Fibroblast of villous mesenchyme (primary cell): ENCODE measurements at regions not wholly inside any gene's neighbourhood (a gene's known extent, or its start where the extent isn't known, plus 50 kb on each side); places are given as distances from the start of the nearest gene placed in this dataset.

ENCODE experiments used
- DNase-seq: peaks from one replicate; pipeline ENCODE4 v3.0.0-alpha.2; 2010; ENCODE audit warnings: low read depth
- H3K4me3 ChIP-seq: 2 replicates; pipeline ENCODE4 v1.5.1; 2011; ENCODE audit warnings: low read depth, mild to moderate bottlenecking, low read length
- TF ChIP-seq, protein P1 (sequence below): IDR thresholded peaks from 2 replicates; pipeline ENCODE4 v1.5.1; 2012; ENCODE audit warnings: low read depth, mild to moderate bottlenecking, low read length; ENCODE audit not compliant: insufficient read depth

DNA sequence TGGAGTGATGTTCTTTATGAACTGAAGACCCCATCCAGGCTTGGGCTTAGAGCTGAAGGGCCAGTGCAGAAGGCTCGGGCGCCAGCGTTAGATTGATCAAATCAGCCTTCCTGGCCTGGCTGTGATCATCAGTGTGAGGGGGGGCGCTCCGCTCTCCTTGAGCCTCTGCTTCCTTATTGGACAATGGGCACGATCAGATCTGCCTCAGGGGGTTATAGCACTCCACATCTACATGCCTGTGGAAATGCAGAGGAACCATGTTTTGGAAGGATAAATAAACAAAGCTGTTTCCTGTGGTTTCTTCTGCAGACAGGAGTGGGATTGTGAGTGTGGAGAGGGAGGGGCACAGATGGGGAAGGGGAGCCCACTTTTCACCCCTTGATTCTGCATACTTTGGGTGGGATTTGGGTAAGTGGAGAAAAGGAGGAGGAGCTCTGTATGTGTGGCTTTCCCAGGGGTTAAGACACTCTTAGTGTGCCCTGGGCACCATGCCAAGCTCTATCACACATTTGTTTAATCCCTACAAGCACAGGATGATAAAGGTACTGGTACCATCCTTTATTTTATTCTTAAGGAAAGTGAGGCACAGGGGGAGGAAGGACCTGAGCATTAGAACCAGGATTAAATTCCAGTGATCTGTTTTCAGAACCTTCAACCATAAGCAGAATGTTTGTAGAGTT is 150.5 kb downstream of the EN1 start:
- no peak for DNase-seq
- TF ChIP-seq, protein P1, sequence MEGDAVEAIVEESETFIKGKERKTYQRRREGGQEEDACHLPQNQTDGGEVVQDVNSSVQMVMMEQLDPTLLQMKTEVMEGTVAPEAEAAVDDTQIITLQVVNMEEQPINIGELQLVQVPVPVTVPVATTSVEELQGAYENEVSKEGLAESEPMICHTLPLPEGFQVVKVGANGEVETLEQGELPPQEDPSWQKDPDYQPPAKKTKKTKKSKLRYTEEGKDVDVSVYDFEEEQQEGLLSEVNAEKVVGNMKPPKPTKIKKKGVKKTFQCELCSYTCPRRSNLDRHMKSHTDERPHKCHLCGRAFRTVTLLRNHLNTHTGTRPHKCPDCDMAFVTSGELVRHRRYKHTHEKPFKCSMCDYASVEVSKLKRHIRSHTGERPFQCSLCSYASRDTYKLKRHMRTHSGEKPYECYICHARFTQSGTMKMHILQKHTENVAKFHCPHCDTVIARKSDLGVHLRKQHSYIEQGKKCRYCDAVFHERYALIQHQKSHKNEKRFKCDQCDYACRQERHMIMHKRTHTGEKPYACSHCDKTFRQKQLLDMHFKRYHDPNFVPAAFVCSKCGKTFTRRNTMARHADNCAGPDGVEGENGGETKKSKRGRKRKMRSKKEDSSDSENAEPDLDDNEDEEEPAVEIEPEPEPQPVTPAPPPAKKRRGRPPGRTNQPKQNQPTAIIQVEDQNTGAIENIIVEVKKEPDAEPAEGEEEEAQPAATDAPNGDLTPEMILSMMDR: no peak
- H3K4me3 ChIP-seq: no peak overlapping the region

DNA sequence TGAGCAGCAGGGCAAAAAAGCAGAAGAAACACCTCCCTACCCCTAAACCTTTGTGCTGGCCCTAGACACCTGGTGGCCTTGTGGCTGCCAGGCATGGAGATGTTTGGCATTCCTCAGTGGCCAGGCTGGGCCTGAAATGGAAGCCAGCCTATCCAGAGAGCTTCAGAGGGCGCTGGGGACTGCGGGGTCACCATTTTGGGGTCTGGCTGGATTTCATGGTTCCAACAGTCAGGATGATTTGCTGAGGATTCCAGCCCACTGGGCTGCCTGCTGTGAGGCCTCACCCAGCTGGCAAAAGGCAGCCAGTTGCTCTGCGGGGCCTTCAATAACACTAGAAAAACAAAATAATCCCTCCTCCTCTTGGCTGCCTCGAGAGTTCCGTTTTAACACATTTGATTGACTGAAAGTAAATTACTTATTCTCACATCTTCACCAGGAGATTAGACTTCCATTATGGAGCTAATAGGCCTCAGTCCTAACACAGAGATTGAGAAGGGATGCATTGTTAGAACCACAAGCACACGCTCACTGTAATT is 154.1 kb downstream of the EN1 start:
- no peak for DNase-seq
- TF ChIP-seq, protein P1: no peak
- H3K4me3 ChIP-seq: no peak overlapping the region

- H3K4me3 ChIP-seq: no peak overlapping the region
- TF ChIP-seq, protein P1: no peak
- DNase-seq: no peak
Observed at GRCh38 chr2:118689874-118690273, 157.6 kb downstream of the EN1 start.

DNA sequence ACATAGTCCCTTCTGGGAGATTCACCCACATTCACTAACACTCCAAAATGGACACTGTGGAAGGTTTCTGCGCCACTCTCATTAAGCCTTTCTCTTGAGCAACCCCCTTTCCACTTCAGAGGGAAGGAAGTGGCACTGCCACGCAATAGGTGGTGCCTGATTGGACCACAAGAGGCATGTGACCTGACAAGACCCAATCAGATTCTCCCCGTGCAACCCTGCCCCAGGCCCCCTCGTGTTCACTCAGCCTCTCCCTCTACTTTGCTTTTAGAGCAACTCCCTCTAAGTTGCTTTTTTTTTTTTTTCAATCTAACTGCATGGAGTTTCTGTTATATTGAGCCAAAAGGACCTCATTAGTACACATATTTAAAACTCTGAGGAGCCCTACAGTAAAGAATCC is 158.0 kb downstream of the EN1 start:
- H3K4me3 ChIP-seq: no peak overlapping the region
- TF ChIP-seq, protein P1: no peak
- no peak for DNase-seq

DNA sequence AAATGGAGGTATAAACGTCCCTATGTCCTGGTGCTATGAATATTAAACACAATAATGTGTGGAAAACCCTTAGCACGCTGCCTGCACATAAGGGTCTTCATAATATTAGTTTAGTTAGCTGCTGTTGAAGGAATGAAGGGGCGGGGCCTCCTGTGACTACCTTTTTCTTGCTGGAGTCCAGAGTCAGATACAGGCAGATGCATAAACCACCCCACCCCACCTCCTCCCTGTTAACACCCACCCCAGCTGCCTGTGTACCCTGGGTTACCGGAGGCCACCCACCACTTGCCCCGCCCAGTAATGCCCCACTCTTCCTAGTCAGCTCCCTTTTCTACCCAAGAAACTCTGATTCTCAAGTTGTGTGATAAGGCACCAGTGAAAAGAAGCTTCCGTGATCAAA is 158.4 kb downstream of the EN1 start:
- H3K4me3 ChIP-seq: no peak overlapping the region
- no peak for DNase-seq
- TF ChIP-seq, protein P1: no peak

DNA sequence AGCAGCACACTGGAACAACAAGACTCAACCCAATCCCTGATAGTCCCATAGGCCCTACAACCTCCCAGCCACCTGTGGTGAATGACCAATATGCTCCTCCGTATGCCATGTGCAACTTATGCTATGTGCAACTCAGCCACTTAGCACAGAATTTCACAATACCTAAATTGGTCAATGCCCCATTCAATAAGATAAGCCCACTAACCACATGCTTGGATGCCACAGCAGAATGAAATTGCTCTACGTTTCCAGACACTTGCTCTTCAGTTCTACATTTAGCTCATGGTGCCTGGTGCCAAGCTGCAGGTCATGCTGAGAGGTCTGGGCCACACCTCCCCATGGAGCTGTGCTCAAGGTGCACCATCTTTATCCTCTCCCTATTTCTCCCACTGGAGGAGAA is 159.8 kb downstream of the EN1 start:
- H3K4me3 ChIP-seq: no peak overlapping the region
- no peak for DNase-seq
- TF ChIP-seq, protein P1: no peak

- no peak for DNase-seq
- TF ChIP-seq, protein P1: no peak
- no peak overlapping the region for H3K4me3 ChIP-seq
Observed at GRCh38 chr2:118687192-118687591, 160.3 kb downstream of the EN1 start.
